ENCODE measurements at regions not wholly inside any gene's neighbourhood (a gene's known extent, or its start where the extent isn't known, plus 50 kb on each side); places are given as distances from the start of the nearest gene placed in this dataset.
"Not testable (repeated sequence)": the region's sequence is repeated elsewhere in the genome, so short reads cannot be mapped to it uniquely, and the experiment has no call there.

GRCh38 chr19:5243878-5244277, 96.7 kb downstream of the PTPRS start:
- DNase-seq: no peak
- intact Hi-C loops (cut with DNase I): no loop called here

- DNase-seq; intact Hi-C loops (cut with DNase I): not testable (repeated sequence)
Measured at GRCh38 chr19:5241896-5242295, 98.7 kb downstream of the PTPRS start.

- no peak for DNase-seq
- intact Hi-C loops (cut with DNase I): no loop called here
Measured at GRCh38 chr19:5240011-5240410, 100.6 kb downstream of the PTPRS start.

GRCh38 chr19:5238700-5239099, 101.9 kb downstream of the PTPRS start:
- DNase-seq: no peak

GRCh38 chr19:5237939-5238480, 102.6 kb downstream of the PTPRS start:
- no peak for DNase-seq
- intact Hi-C loops (cut with DNase I): no loop called here

More at GRCh38 chr19:5238700-5239099, 101.9 kb downstream of the PTPRS start:
- intact Hi-C loops (cut with DNase I): no loop called here

- no peak for DNase-seq
- intact Hi-C loops (cut with DNase I): no loop called here
Measured at GRCh38 chr19:5237190-5237780, 103.3 kb downstream of the PTPRS start.

- intact Hi-C loops (cut with DNase I): no loop called here
Measured at GRCh38 chr19:5235458-5236219, 105.0 kb downstream of the PTPRS start.

GRCh38 chr19:5234412-5234811, 106.2 kb downstream of the PTPRS start:
- intact Hi-C loops (cut with DNase I): no loop called here
- no peak for DNase-seq

More at GRCh38 chr19:5235458-5236219, 105.0 kb downstream of the PTPRS start:
- no peak for DNase-seq

GRCh38 chr19:5232798-5233505, 107.7 kb downstream of the PTPRS start:
- no peak for DNase-seq
- intact Hi-C loops (cut with DNase I): no loop called here

- intact Hi-C loops (cut with DNase I): no loop called here
- DNase-seq: no peak
Measured at GRCh38 chr19:5231857-5232678, 108.5 kb downstream of the PTPRS start.

- DNase-seq: no peak
- intact Hi-C loops (cut with DNase I): no loop called here
Measured at GRCh38 chr19:5230730-5231555, 109.7 kb downstream of the PTPRS start.

- intact Hi-C loops (cut with DNase I): no loop called here
- DNase-seq: no peak
Measured at GRCh38 chr19:5229778-5230335, 110.8 kb downstream of the PTPRS start.

- DNase-seq: peak in 2 of 42 donors; percentile 21 to 45
- intact Hi-C loops (cut with DNase I): no loop called here
Measured at GRCh38 chr19:5228932-5229777, 111.5 kb downstream of the PTPRS start.

GRCh38 chr19:5228490-5228889, 112.1 kb downstream of the PTPRS start:
- intact Hi-C loops (cut with DNase I): no loop called here

GRCh38 chr19:5225486-5226345, 114.9 kb downstream of the PTPRS start:
- peak in 28 of 42 donors; percentile 9 to 73 (median 38) for DNase-seq
- intact Hi-C loops (cut with DNase I): no loop called here

More at GRCh38 chr19:5228490-5228889, 112.1 kb downstream of the PTPRS start:
- no peak for DNase-seq

- intact Hi-C loops (cut with DNase I): no loop called here
- no peak for DNase-seq
Measured at GRCh38 chr19:5224480-5224879, 116.1 kb downstream of the PTPRS start.

Data from head of caudate nucleus (tissue), 42 donors.